ENCODE measurements at regions not wholly inside any gene's neighbourhood (a gene's known extent, or its start where the extent isn't known, plus 50 kb on each side); places are given as distances from the start of the nearest gene placed in this dataset.
"Not testable (repeated sequence)": the region's sequence is repeated elsewhere in the genome, so short reads cannot be mapped to it uniquely, and the experiment has no call there.

- DNase-seq: not testable (repeated sequence)
These were observed 108.1 kb downstream of the PROX1 start for GRCh38 chr1:214095896-214096295.

DNA sequence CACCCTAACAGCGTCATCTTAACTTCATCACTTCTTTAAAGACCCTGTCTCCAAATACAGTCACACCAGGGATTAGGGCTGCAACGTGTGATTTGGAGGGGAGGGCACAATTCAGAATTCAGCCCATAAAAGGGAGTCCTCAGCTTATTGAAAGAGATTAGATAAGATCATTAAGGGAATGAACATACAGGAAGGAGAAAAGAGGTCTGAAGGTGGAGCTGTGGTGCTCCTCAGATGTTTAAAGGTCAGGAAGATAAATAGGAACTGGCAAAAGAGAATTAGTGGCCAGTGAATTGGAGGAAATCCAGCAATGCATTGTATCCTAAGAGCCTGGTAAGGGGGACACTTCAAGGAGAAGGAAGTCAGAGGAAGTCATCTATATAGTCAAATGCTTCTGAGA is 113.5 kb downstream of the PROX1 start:
- no peak for DNase-seq

DNA sequence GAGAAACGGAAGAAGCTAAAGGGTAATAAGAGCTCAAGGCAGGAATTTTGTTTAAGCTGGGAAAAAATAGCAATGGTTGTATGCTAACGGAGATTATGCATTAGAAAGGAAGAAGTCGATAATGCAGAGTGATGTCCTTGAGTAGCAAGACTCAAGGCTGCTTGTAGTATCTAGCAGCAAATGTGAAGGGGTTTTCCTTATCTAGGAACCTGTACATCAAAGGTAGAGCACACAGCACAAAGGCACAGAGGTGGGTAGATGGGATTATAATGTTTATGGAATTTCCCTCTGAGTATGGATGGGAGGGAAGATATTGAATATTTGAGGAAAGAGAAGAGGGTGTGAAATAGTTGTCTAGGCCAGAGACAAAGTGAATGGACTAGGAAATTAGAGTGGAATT is 114.1 kb downstream of the PROX1 start:
- no peak for DNase-seq

DNA sequence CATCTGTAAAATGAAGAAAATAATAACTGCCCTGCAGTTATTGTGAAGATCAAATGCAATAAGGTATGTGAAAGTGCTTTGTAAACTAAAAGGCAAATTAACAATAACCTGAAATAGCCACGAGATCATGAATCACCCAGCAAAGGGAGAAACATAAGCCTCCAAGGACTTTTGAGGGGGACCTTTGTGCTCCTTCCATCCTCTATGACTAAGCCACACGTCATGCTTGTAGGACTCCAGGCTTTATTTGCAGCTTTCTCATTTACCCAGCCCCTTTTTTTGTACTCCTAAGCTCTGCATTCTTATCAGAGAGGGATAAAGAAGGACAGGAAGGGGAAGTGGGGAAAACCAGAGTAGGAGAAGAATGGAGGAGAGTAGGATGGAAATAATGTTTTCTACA is 115.1 kb downstream of the PROX1 start:
- DNase-seq: no peak

DNA sequence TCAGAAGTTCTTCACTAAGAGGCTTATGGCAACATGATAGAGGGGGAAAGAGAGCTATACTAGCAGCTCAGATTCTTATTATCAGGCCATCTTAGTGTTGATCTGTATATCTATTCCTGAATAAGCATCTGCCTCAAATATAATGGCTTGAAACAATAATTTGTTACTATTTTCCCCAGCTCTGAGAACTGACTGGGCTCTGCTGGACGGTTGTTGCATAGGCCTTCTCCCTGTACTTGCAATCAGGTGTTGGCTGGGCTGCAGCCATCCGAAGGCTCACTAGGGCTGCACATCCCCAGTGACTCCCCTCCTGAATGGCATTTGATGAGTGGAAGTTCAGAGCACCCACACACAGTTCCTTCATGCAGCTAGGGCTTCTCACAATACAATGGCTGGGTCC is 116.0 kb downstream of the PROX1 start:
- DNase-seq: no peak

DNA sequence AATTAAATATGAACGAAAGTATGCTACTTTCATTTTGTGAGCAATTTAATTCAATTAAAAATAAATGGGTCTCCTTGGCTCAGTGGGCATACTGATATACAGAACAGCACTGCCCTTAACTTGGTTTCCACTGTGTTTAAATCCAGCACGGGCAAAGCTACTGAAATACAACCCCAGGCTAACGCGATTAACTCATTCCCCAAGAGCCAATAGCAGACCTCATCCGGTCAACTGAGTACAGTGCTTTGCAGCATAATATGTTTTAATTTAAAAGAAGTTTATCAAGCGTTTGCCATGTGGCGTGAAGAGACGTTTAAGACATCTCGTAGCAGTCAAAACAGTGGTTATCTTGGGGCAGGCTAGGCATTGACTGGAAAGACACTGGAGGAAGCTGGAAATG is 118.6 kb downstream of the PROX1 start:
- DNase-seq: no peak

- DNase-seq: no peak
These were observed 119.7 kb downstream of the PROX1 start for GRCh38 chr1:214107322-214108096.

DNA sequence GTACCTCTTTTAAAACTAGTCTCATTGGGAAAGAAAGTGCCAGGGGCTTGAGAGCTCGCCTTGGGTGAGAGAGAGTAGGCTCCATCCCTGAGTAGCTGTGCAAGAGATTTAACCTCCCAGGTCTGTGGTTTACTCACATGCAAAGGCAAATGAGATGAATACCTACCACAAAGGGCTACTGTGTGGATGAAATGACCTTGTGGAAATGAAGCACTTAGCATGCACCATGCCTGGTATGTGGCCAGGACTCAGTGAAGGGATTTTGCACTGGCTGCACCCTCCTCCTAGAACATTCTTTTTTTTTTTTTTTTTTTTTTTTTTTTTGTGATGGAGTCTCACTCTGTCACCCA is 120.3 kb downstream of the PROX1 start:
- no peak for DNase-seq

DNA sequence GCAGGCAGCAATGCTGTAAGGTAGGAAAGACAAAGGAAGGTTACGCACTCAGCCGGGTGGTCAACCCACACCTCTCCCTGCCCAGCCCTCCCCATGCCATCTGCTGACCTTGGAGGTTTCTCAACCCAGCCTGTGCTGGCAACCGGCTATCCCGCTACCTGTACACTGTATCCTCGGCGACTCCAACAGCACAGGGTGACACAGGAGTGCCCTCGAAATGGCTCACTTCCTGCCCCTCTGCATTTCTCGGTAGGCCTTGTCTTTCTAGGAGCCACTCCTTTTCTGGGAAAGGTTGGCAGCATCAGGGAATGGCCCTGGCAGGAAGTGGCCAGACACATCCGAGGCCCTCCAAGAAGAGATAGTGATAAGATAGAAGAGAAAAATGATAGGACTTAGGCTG is 124.0 kb downstream of the PROX1 start:
- no peak for DNase-seq

- no peak for DNase-seq
These were observed 128.5 kb downstream of the PROX1 start for GRCh38 chr1:214116258-214116657.

DNA sequence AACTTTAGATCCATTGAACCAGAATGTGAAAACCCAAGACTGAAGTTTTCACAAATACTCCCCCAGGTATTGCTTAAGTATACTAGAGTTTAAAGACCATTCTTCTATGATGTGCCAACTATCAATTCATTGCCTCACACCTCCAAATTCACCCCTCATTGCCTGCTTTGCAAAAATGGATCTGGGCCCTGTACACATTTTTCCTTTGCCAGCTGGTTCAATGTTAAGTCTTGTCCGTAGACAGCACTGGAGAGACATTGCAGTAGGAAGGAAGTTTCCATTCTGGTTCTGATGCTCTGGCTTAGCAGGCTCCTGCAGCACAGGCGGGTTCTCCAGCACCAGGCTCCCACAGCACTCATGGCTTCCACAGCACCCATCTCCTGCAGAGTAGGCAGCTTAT is 130.0 kb downstream of the PROX1 start:
- no peak for DNase-seq

DNA sequence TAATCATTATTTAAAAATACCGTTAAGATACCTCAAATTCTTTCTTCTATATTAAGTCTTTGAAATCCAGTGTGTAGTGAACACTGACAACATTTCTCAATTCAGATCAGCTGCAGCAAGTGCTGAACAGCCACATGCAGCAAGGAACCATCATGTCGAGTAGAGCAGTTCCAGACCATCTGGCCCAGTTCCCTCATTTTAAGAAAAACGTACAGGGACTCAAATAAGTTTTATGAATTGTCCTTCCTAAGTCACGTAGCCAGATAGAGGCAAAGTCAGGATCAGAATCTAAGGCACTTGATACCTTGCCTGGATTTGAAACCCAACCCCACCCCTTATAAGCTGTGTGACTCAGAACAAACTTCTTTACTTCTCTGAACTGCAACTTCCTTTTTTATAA is 132.4 kb downstream of the PROX1 start:
- DNase-seq: no peak

DNA sequence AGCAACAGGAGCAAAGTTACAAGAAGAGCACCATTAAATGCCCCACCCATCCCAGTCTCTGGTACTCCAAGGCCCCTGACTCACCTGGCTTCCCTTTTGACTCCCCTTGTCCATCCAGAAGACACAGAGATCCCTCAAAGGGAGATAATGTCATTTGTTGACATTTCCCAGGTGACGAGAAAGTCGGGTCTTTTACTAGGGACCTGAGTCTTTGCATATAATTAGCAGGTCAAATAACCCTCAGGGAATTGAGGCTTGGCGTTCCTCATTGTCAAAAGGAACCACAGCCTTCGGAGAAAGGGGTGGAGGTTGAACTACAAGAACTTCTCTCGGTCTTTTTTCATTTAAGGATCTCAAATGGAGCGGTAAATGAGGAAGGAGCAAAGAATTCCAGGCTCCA is 133.2 kb downstream of the PROX1 start:
- DNase-seq: no peak

GRCh38 chr1:214122110-214122509 is 134.3 kb downstream of the PROX1 start:
- DNase-seq: no peak

GRCh38 chr1:214123061-214123784 is 135.4 kb downstream of the PROX1 start:
- peak in 3 of 4 experiments; percentile 19 to 26 (median 23) for DNase-seq

- no peak for DNase-seq
These were observed 136.6 kb downstream of the PROX1 start for GRCh38 chr1:214124281-214124805.

DNA sequence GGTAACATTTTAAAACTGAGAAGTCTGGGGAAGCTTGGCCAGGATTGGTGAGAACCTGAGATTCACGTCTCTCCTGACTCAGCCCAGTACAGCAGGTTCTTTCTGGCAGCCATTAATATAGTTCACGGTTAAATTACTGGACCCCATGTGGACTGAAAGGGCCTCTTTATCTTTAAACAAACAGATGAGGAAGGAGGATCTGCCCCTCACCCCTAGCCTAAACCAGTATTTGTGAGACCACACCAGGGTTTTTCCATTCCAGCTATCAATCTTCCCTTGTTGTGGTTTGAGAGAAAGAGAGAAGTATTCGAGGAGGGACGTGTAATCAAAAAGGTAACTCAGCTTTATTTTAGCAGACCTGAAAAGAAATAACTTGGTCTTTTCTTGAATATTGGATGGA is 137.1 kb downstream of the PROX1 start:
- DNase-seq: no peak

GRCh38 chr1:214125819-214126218 is 138.0 kb downstream of the PROX1 start:
- DNase-seq: no peak

- DNase-seq: no peak
These were observed 138.9 kb downstream of the PROX1 start for GRCh38 chr1:214126697-214127146.

GRCh38 chr1:214127705-214128104 is 139.9 kb downstream of the PROX1 start:
- DNase-seq: no peak

- DNase-seq: no peak
These were observed 145.1 kb upstream of the SMYD2 start for GRCh38 chr1:214135886-214136285.

- DNase-seq: no peak
These were observed 144.5 kb upstream of the SMYD2 start for GRCh38 chr1:214136324-214136919.

- no peak for DNase-seq
These were observed 139.5 kb upstream of the SMYD2 start for GRCh38 chr1:214141486-214141885.
